SH-SY5Y (cell line): ENCODE measurements at regions not wholly inside any gene's neighbourhood (a gene's known extent, or its start where the extent isn't known, plus 50 kb on each side); places are given as distances from the start of the nearest gene placed in this dataset.

Source experiments
- GATA2 ChIP-seq: IDR thresholded peaks from 2 replicates; pipeline ENCODE4 v1.6.1; 2011; ENCODE audit warnings: mild to moderate bottlenecking, low read depth, low read length
- GATA3 ChIP-seq: IDR thresholded peaks from 2 replicates; pipeline ENCODE4 v1.6.1; 2011; ENCODE audit warnings: low read depth, mild to moderate bottlenecking, low read length, moderate library complexity

- TF ChIP-seq GATA2 = no peak
- no peak for TF ChIP-seq GATA3
Measured at GRCh38 chr1:37394574-37395464, 79.6 kb upstream of the ZC3H12A start.

- no peak for TF ChIP-seq GATA2
Measured at GRCh38 chr1:37398096-37398495, 76.3 kb upstream of the ZC3H12A start.

- TF ChIP-seq GATA3 (no peak), GATA2 (no peak)
Measured at GRCh38 chr1:37399205-37399604, 75.2 kb upstream of the ZC3H12A start.

- TF ChIP-seq GATA3 (no peak), GATA2 (no peak)
Measured at GRCh38 chr1:37399830-37400464, 74.4 kb upstream of the ZC3H12A start.

GRCh38 chr1:37400466-37401225, 73.7 kb upstream of the ZC3H12A start:
- TF ChIP-seq GATA3 (no peak), GATA2 (no peak)

GRCh38 chr1:37403166-37403565, 71.2 kb upstream of the ZC3H12A start:
- TF ChIP-seq GATA2 (no peak), GATA3 (no peak)

- TF ChIP-seq GATA3 = no peak
- TF ChIP-seq GATA2 = no peak
Measured at GRCh38 chr1:37404711-37405110, 69.7 kb upstream of the ZC3H12A start.

- TF ChIP-seq GATA3 (no peak), GATA2 (no peak)
Measured at GRCh38 chr1:37410105-37410504, 64.3 kb upstream of the ZC3H12A start.

GRCh38 chr1:37410815-37411214, 63.6 kb upstream of the ZC3H12A start:
- TF ChIP-seq GATA2 (no peak), GATA3 (no peak)

GRCh38 chr1:37415611-37416244, 58.7 kb upstream of the ZC3H12A start:
- TF ChIP-seq GATA3 = no peak
- TF ChIP-seq GATA2 = no peak

GRCh38 chr1:37420456-37420855, 53.9 kb upstream of the ZC3H12A start:
- TF ChIP-seq GATA2 (no peak), GATA3 (no peak)

GRCh38 chr1:37423810-37424209, 50.6 kb upstream of the ZC3H12A start:
- TF ChIP-seq GATA2 (no peak), GATA3 (no peak)

- TF ChIP-seq GATA3 (no peak), GATA2 (no peak)
Measured at GRCh38 chr1:37424523-37424922, 49.9 kb upstream of the ZC3H12A start.
